ENCODE measurements at regions not wholly inside any gene's neighbourhood (a gene's known extent, or its start where the extent isn't known, plus 50 kb on each side); places are given as distances from the start of the nearest gene placed in this dataset.
"Not testable (repeated sequence)": the region's sequence is repeated elsewhere in the genome, so short reads cannot be mapped to it uniquely, and the experiment has no call there.

GRCh38 chr18:10350661-10351060 lies 103.8 kb upstream of the APCDD1 start:
- Histone ChIP-seq H3K27ac (ENCODE audit: low read depth, low read length) (no peak overlapping the region), H3K4me1 (ENCODE audit: control insufficient read depth in 5 of 5, insufficient read depth in 5 of 5, low read length in 5 of 5) (peaks cover 0 to 13% (median 10%) of the 10 kb centered on the region in 5 donors), H3K27me3 (ENCODE audit: control insufficient read depth in 5 of 5, insufficient read depth in 4 of 5, low read length in 5 of 5) (no peaks in the 10 kb centered on the region), H3K4me3 (ENCODE audit: low read depth in 1 of 5, low read length in 5 of 5) (no peak overlapping the region), H3K36me3 (ENCODE audit: control insufficient read depth in 5 of 5, insufficient read depth in 5 of 5, low read length in 5 of 5) (no peaks in the 10 kb centered on the region), H3K9me3 (ENCODE audit: control insufficient read depth in 5 of 5, low read length in 5 of 5) (no peaks in the 10 kb centered on the region), H3K9ac (ENCODE audit: low read length in 5 of 5) (no peak overlapping the region)

DNA sequence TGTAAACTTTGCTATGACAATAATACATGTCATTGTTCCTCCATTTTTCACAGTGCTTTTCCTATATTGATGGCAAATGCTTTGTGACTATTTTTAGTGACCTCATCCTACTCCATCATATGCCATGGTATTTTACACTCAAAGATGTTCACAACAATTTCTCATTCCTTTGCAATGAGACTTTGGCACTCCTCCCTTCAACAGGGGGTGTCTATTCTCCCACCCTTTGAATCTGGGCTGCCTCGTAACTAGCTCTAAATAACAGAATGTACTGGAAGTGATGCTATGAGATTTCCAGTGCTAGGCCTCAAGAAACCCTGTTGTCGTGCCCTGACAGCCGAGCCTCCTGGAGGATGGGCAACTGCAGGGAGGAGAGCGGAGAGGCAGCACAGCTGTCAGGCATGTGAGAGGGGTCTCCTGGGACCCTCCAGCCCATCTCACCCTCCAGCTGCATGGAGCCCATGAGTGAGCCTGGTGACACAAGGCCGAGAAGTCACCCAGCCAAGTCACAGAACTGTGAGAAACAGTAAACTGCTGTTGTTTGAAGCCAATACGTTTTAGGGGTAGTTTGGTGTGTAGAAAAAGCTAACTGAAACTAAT lies 103.1 kb upstream of the APCDD1 start:
- H3K27ac ChIP-seq (ENCODE audit: low read depth, low read length): no peak overlapping the region
- H3K9ac ChIP-seq (ENCODE audit: low read length in 5 of 5): no peak overlapping the region
- H3K9me3 ChIP-seq (ENCODE audit: control insufficient read depth in 5 of 5, low read length in 5 of 5): no peaks in the 10 kb centered on the region
- H3K36me3 ChIP-seq (ENCODE audit: control insufficient read depth in 5 of 5, insufficient read depth in 5 of 5, low read length in 5 of 5): no peaks in the 10 kb centered on the region
- no peaks in the 10 kb centered on the region for H3K27me3 ChIP-seq (ENCODE audit: control insufficient read depth in 5 of 5, insufficient read depth in 4 of 5, low read length in 5 of 5)
- no peak overlapping the region for H3K4me3 ChIP-seq (ENCODE audit: low read depth in 1 of 5, low read length in 5 of 5)
- H3K4me1 ChIP-seq (ENCODE audit: control insufficient read depth in 5 of 5, insufficient read depth in 5 of 5, low read length in 5 of 5): peaks cover 0 to 13% (median 10%) of the 10 kb centered on the region in 5 donors

DNA sequence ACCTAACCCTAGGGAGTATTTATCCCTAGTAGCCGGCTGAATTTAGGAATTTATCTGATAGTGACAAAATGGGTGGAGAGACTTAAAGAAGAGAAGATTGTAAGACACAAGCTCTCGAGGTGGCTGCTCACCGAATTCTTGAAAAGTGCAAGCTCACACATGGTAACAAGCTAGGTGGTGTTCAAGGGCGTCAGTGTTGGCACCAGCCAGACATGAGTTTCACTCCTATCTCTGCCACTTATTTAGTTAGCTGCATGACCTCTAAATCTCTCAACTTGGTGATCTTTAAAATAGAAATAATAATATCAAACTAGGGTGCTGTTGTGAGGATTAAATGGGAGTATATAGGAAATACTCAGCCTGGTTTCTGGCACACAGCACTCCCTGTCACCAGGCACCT lies 102.6 kb upstream of the APCDD1 start:
- peaks cover 0 to 4% (median 1%) of the 10 kb centered on the region in 5 donors for H3K9me3 ChIP-seq (ENCODE audit: control insufficient read depth in 5 of 5, low read length in 5 of 5)
- no peaks in the 10 kb centered on the region for H3K36me3 ChIP-seq (ENCODE audit: control insufficient read depth in 5 of 5, insufficient read depth in 5 of 5, low read length in 5 of 5)
- H3K27ac ChIP-seq (ENCODE audit: low read depth, low read length): no peak overlapping the region
- no peak overlapping the region for H3K9ac ChIP-seq (ENCODE audit: low read length in 5 of 5)
- no peaks in the 10 kb centered on the region for H3K27me3 ChIP-seq (ENCODE audit: control insufficient read depth in 5 of 5, insufficient read depth in 4 of 5, low read length in 5 of 5)
- peaks cover 0 to 13% (median 10%) of the 10 kb centered on the region in 5 donors for H3K4me1 ChIP-seq (ENCODE audit: control insufficient read depth in 5 of 5, insufficient read depth in 5 of 5, low read length in 5 of 5)
- no peak overlapping the region for H3K4me3 ChIP-seq (ENCODE audit: low read depth in 1 of 5, low read length in 5 of 5)

DNA sequence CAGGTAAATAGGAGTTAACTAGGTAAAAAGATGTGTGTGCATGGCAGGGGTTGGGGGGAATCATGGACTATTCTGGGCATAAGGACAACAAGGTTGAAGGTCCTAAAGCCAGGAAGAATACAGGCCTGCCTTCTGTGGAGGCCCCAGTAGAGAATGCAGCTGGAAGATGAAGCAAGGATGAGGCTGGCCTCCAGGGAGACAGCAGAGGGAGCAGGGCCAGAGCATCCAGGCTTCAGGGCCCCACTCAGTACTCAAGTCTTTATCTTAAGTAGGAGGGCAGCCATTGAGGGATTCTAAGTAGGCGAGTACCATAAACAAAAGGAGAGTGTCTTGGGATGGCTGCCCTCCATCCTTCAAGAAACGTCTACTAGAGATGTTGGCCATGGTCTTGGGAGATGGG lies 101.8 kb upstream of the APCDD1 start:
- H3K36me3 ChIP-seq (ENCODE audit: control insufficient read depth in 5 of 5, insufficient read depth in 5 of 5, low read length in 5 of 5): no peaks in the 10 kb centered on the region
- no peaks in the 10 kb centered on the region for H3K27me3 ChIP-seq (ENCODE audit: control insufficient read depth in 5 of 5, insufficient read depth in 4 of 5, low read length in 5 of 5)
- no peak overlapping the region for H3K4me3 ChIP-seq (ENCODE audit: low read depth in 1 of 5, low read length in 5 of 5)
- H3K9ac ChIP-seq (ENCODE audit: low read length in 5 of 5): no peak overlapping the region
- H3K9me3 ChIP-seq (ENCODE audit: control insufficient read depth in 5 of 5, low read length in 5 of 5): peaks cover 0 to 10% (median 4%) of the 10 kb centered on the region in 5 donors
- H3K4me1 ChIP-seq (ENCODE audit: control insufficient read depth in 5 of 5, insufficient read depth in 5 of 5, low read length in 5 of 5): peaks cover 0 to 13% (median 10%) of the 10 kb centered on the region in 5 donors
- no peak overlapping the region for H3K27ac ChIP-seq (ENCODE audit: low read depth, low read length)

DNA sequence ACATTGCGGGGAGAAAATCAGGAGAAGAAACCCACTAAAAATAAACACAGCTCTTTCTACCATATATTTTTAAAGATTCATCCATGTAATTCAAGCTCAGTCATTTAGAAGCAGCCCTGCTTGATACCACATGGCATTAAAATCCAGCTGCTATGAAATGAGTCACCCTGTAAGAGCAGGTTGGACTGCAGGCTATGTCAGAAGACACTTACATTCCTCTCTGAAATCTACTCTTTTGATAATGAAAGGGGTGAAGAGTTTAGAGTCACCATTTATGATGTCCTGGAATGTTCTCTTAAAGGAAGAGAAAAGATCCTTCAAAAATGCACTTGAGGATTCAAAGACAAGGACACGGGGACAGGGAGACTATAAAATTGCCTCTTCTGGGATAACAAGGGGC lies 100.6 kb upstream of the APCDD1 start:
- H3K27ac ChIP-seq (ENCODE audit: low read depth, low read length): peak overlapping the region; percentile 45

GRCh38 chr18:10354241-10354811 lies 100.1 kb upstream of the APCDD1 start:
- Histone ChIP-seq H3K9me3 (ENCODE audit: control insufficient read depth in 5 of 5, low read length in 5 of 5) (peaks cover 0 to 10% (median 4%) of the 10 kb centered on the region in 5 donors), H3K4me1 (ENCODE audit: control insufficient read depth in 5 of 5, insufficient read depth in 5 of 5, low read length in 5 of 5) (peaks cover 0 to 13% (median 10%) of the 10 kb centered on the region in 5 donors), H3K27me3 (ENCODE audit: control insufficient read depth in 5 of 5, insufficient read depth in 4 of 5, low read length in 5 of 5) (no peaks in the 10 kb centered on the region), H3K36me3 (ENCODE audit: control insufficient read depth in 5 of 5, insufficient read depth in 5 of 5, low read length in 5 of 5) (no peaks in the 10 kb centered on the region), H3K27ac (ENCODE audit: low read depth, low read length) (peak overlapping the region; percentile 45), H3K4me3 (ENCODE audit: low read depth in 1 of 5, low read length in 5 of 5) (no peak overlapping the region), H3K9ac (ENCODE audit: low read length in 5 of 5) (no peak overlapping the region)

More for the DNA sequence above, 100.6 kb upstream of the APCDD1 start:
- Histone ChIP-seq H3K4me1 (ENCODE audit: control insufficient read depth in 5 of 5, insufficient read depth in 5 of 5, low read length in 5 of 5) (peaks cover 0 to 13% (median 10%) of the 10 kb centered on the region in 5 donors), H3K4me3 (ENCODE audit: low read depth in 1 of 5, low read length in 5 of 5) (no peak overlapping the region), H3K9me3 (ENCODE audit: control insufficient read depth in 5 of 5, low read length in 5 of 5) (peaks cover 0 to 10% (median 4%) of the 10 kb centered on the region in 5 donors), H3K36me3 (ENCODE audit: control insufficient read depth in 5 of 5, insufficient read depth in 5 of 5, low read length in 5 of 5) (no peaks in the 10 kb centered on the region), H3K9ac (ENCODE audit: low read length in 5 of 5) (no peak overlapping the region), H3K27me3 (ENCODE audit: control insufficient read depth in 5 of 5, insufficient read depth in 4 of 5, low read length in 5 of 5) (no peaks in the 10 kb centered on the region)

- Histone ChIP-seq H3K9ac (ENCODE audit: low read length in 5 of 5) (no peak overlapping the region), H3K4me1 (ENCODE audit: control insufficient read depth in 5 of 5, insufficient read depth in 5 of 5, low read length in 5 of 5) (peaks cover 0 to 13% (median 10%) of the 10 kb centered on the region in 5 donors), H3K27me3 (ENCODE audit: control insufficient read depth in 5 of 5, insufficient read depth in 4 of 5, low read length in 5 of 5) (no peaks in the 10 kb centered on the region), H3K36me3 (ENCODE audit: control insufficient read depth in 5 of 5, insufficient read depth in 5 of 5, low read length in 5 of 5) (no peaks in the 10 kb centered on the region), H3K27ac (ENCODE audit: low read depth, low read length) (no peak overlapping the region), H3K4me3 (ENCODE audit: low read depth in 1 of 5, low read length in 5 of 5) (no peak overlapping the region), H3K9me3 (ENCODE audit: control insufficient read depth in 5 of 5, low read length in 5 of 5) (peaks cover 0 to 10% (median 4%) of the 10 kb centered on the region in 5 donors)
Observed at GRCh38 chr18:10354890-10355289, 99.5 kb upstream of the APCDD1 start.

GRCh38 chr18:10356999-10357398 lies 97.4 kb upstream of the APCDD1 start:
- H3K36me3 ChIP-seq (ENCODE audit: control insufficient read depth in 5 of 5, insufficient read depth in 5 of 5, low read length in 5 of 5); H3K27me3 ChIP-seq (ENCODE audit: control insufficient read depth in 5 of 5, insufficient read depth in 4 of 5, low read length in 5 of 5); H3K9ac ChIP-seq (ENCODE audit: low read length in 5 of 5); H3K4me3 ChIP-seq (ENCODE audit: low read depth in 1 of 5, low read length in 5 of 5); H3K27ac ChIP-seq (ENCODE audit: low read depth, low read length): not testable (repeated sequence)
- Histone ChIP-seq H3K9me3 (ENCODE audit: control insufficient read depth in 5 of 5, low read length in 5 of 5) (peaks cover 0 to 10% (median 4%) of the 10 kb centered on the region in 5 donors), H3K4me1 (ENCODE audit: control insufficient read depth in 5 of 5, insufficient read depth in 5 of 5, low read length in 5 of 5) (peaks cover 0 to 13% (median 10%) of the 10 kb centered on the region in 5 donors)

DNA sequence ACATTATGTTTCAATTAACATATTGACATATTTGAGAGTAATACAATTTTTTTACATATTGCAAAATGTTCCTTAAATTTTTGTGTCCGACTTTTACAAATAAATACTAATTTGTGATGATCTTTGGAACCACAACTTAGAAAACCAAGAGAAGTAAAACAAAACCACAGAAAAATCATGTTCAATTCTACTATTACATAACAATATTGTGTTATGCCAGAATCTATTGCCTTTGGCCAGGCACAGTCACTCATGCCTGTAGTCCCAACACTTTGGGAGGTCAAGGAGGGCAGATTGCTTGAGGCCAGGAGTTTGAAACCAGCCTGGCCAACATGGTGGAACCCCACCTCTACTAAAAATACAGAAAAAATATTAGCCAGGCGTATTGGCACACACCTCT lies 92.8 kb upstream of the APCDD1 start:
- no peak overlapping the region for H3K9ac ChIP-seq (ENCODE audit: low read length in 5 of 5)
- H3K9me3 ChIP-seq (ENCODE audit: control insufficient read depth in 5 of 5, low read length in 5 of 5): peaks cover 2 to 23% (median 16%) of the 10 kb centered on the region in 5 donors
- H3K27me3 ChIP-seq (ENCODE audit: control insufficient read depth in 5 of 5, insufficient read depth in 4 of 5, low read length in 5 of 5): no peaks in the 10 kb centered on the region
- H3K27ac ChIP-seq (ENCODE audit: low read depth, low read length): no peak overlapping the region
- H3K36me3 ChIP-seq (ENCODE audit: control insufficient read depth in 5 of 5, insufficient read depth in 5 of 5, low read length in 5 of 5): no peaks in the 10 kb centered on the region
- no peak overlapping the region for H3K4me3 ChIP-seq (ENCODE audit: low read depth in 1 of 5, low read length in 5 of 5)
- peaks cover 0 to 5% (median 0%) of the 10 kb centered on the region in 5 donors for H3K4me1 ChIP-seq (ENCODE audit: control insufficient read depth in 5 of 5, insufficient read depth in 5 of 5, low read length in 5 of 5)

DNA sequence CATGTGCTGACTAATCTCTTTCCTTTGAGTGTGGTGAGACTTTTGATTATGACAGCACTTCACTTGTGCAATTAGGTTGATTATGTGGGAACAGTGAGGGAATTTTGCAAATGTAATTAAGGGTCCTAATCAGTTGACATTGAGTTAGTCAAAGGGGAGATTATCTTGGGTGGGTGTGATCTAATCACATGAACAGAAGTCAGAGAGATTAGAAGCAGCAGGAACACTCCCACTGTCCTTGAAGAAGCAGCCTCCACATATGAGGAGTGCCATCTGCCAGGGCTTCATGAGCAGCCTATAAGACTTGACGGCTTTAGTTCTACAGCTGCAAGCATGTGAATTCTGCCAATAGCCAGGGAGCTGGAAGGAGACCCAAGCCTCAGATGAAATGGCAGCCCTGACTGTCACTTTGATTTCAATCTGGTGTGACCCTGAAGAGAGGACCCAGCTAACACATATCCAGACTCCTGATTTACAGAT lies 89.4 kb upstream of the APCDD1 start:
- Histone ChIP-seq H3K9me3 (ENCODE audit: control insufficient read depth in 5 of 5, low read length in 5 of 5) (peaks cover 0 to 18% (median 12%) of the 10 kb centered on the region in 5 donors), H3K27me3 (ENCODE audit: control insufficient read depth in 5 of 5, insufficient read depth in 4 of 5, low read length in 5 of 5) (peaks cover 0 to 2% (median 0%) of the 10 kb centered on the region in 5 donors), H3K27ac (ENCODE audit: low read depth, low read length) (no peak overlapping the region), H3K36me3 (ENCODE audit: control insufficient read depth in 5 of 5, insufficient read depth in 5 of 5, low read length in 5 of 5) (no peaks in the 10 kb centered on the region), H3K9ac (ENCODE audit: low read length in 5 of 5) (no peak overlapping the region), H3K4me1 (ENCODE audit: control insufficient read depth in 5 of 5, insufficient read depth in 5 of 5, low read length in 5 of 5) (peaks cover 0 to 5% (median 3%) of the 10 kb centered on the region in 5 donors), H3K4me3 (ENCODE audit: low read depth in 1 of 5, low read length in 5 of 5) (no peak overlapping the region)

Measured in subcutaneous abdominal adipose tissue (tissue), 5 donors.